ENCODE measurements at regions not wholly inside any gene's neighbourhood (a gene's known extent, or its start where the extent isn't known, plus 50 kb on each side); places are given as distances from the start of the nearest gene placed in this dataset.

DNA sequence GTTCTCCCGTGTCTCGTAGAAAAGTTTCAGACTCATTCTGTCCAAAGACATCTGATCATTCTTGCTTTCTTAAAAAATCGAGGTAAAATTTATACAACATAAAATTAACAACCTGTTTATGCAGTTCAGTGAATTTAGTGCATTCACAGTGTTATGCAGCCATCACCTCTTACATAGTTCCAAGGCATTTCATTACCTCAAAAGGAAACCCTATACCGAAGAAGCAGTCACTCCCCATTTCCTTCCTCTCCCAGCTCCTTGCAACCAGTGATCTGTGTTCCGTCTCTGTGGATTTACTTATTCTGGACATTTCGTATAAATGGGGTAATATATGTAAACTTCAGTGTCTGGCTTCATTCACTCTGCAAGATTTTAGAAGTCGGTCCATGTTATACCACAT is 103.5 kb upstream of the HS3ST3A1 start:
- CTCF ChIA-PET: no interaction called here
- POLR2A ChIA-PET: no interaction called here

More for the DNA sequence above, 103.5 kb upstream of the HS3ST3A1 start:
- TF ChIP-seq, protein P1, sequence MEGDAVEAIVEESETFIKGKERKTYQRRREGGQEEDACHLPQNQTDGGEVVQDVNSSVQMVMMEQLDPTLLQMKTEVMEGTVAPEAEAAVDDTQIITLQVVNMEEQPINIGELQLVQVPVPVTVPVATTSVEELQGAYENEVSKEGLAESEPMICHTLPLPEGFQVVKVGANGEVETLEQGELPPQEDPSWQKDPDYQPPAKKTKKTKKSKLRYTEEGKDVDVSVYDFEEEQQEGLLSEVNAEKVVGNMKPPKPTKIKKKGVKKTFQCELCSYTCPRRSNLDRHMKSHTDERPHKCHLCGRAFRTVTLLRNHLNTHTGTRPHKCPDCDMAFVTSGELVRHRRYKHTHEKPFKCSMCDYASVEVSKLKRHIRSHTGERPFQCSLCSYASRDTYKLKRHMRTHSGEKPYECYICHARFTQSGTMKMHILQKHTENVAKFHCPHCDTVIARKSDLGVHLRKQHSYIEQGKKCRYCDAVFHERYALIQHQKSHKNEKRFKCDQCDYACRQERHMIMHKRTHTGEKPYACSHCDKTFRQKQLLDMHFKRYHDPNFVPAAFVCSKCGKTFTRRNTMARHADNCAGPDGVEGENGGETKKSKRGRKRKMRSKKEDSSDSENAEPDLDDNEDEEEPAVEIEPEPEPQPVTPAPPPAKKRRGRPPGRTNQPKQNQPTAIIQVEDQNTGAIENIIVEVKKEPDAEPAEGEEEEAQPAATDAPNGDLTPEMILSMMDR (IDR thresholded peaks at IDR 0.05; ENCODE audit: extremely low read depth in 1 of 2, insufficient read depth in 1 of 2, low read depth in 1 of 2, low read length in 2 of 2): no peak
- no peak for TF ChIP-seq FOS (IDR thresholded peaks at IDR 0.05; ENCODE audit: borderline replicate concordance, insufficient read depth, low read length)
- TF ChIP-seq JUN (IDR thresholded peaks at IDR 0.05; ENCODE audit: borderline replicate concordance, insufficient read depth, insufficient read length, low read depth): no peak
- TF ChIP-seq EZH2 (IDR thresholded peaks at IDR 0.05; ENCODE audit: borderline replicate concordance, low read depth, low read length, severe bottlenecking): no peak
- TF ChIP-seq, protein P2, sequence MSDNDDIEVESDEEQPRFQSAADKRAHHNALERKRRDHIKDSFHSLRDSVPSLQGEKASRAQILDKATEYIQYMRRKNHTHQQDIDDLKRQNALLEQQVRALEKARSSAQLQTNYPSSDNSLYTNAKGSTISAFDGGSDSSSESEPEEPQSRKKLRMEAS (IDR thresholded peaks at IDR 0.05; ENCODE audit: insufficient read depth, insufficient read length): no peak
- no peak for TF ChIP-seq MYC (IDR thresholded peaks at IDR 0.05; ENCODE audit: low read depth, low read length)
- no peak for TF ChIP-seq GATA2 (IDR thresholded peaks at IDR 0.05; ENCODE audit: insufficient read depth, insufficient read length, low read depth, low read length)
- no peak for TF ChIP-seq POLR2AphosphoS5 (IDR thresholded peaks at IDR 0.05; ENCODE audit: insufficient read depth, low read depth, low read length)
- no peak for TF ChIP-seq POLR2A (IDR thresholded peaks at IDR 0.05; ENCODE audit: low read depth, low read length)
- FAIRE-seq (no peak), DNase-seq (ENCODE audit: low read depth, low spot score) (no peak)
- H3K27me3 ChIP-seq (ENCODE audit: control insufficient read depth in 2 of 2, insufficient read depth in 2 of 2, low read length in 2 of 2): no peaks in the 10 kb centered on the region
- intact Hi-C loops (cut with micrococcal nuclease): no loop called here
- dilution Hi-C loops (cut with MboI; ENCODE audit: extremely low pct_ligation_motif_present, low sequenced_read_pairs): no loop called here
- BruUV-seq (replicated peaks): no TSS peak
- H4K20me1 ChIP-seq (replicated peaks; ENCODE audit: control insufficient read depth, extremely low read depth, insufficient read depth, low read length): no peaks in the 10 kb centered on the region
- H3K9me3 ChIP-seq (replicated peaks; ENCODE audit: control insufficient read depth, insufficient read depth, low read length): peaks cover 4% of the 10 kb centered on the region
- H3K36me3 ChIP-seq (ENCODE audit: control insufficient read depth in 2 of 2, extremely low read depth in 1 of 2, insufficient read depth in 2 of 2, low read length in 2 of 2): no peaks in the 10 kb centered on the region
- no peaks in the 10 kb centered on the region for H3K79me2 ChIP-seq (ENCODE audit: control insufficient read depth, insufficient read depth, low read length)
- no peaks in the 10 kb centered on the region for H3K9me1 ChIP-seq (replicated peaks; ENCODE audit: control insufficient read depth, extremely low read depth, insufficient read depth, low read length)
- H3K4me3 ChIP-seq (replicated peaks in 1 of 3; ENCODE audit: insufficient read depth in 1 of 3, low read depth in 1 of 3, low read length in 3 of 3): no peak overlapping the region
- no peak overlapping the region for H3K4me2 ChIP-seq (ENCODE audit: insufficient read depth, low read length)
- H3K27ac ChIP-seq (ENCODE audit: insufficient read depth, low read depth, low read length): no peak overlapping the region
- no peak overlapping the region for H3K9ac ChIP-seq (replicated peaks; ENCODE audit: extremely low read depth, insufficient read depth, low read length)
- H3K4me1 ChIP-seq (ENCODE audit: control insufficient read depth, extremely low read depth, insufficient read depth, low read length): no peaks in the 10 kb centered on the region
- no peak overlapping the region for H2AFZ ChIP-seq (ENCODE audit: low read depth, low read length)

Measured in endothelial cell of umbilical vein (primary cell).